RWPE1 (cell line): ENCODE measurements at regions not wholly inside any gene's neighbourhood (a gene's known extent, or its start where the extent isn't known, plus 50 kb on each side); places are given as distances from the start of the nearest gene placed in this dataset.

ENCODE experiments used
- CTCF ChIA-PET: fragments of 350-600 bp; sonication (Branson Sonifier 250); formaldehyde crosslinking; extraction: SDS; loops from one replicate; lab custom pipeline; 2021; lab: Yijun Ruan, JAX
- POLR2A ChIA-PET: fragments of 400-600 bp; formaldehyde crosslinking; extraction: SDS; loops from one replicate; lab custom pipeline; 2020; ENCODE audit warnings: antibody characterized with exemption; ENCODE audit not compliant: low non-redundant PET; lab: Yijun Ruan, JAX
- DNase-seq: peaks from one replicate; pipeline ENCODE4 v3.0.0; 2012; ENCODE audit warnings: low spot score
- H3K27ac ChIP-seq: fragments of 450-650 bp; 2 replicates; pipeline ENCODE4 v1.5.1; 2017
- CTCF ChIP-seq: fragments of 450-650 bp; conservative IDR thresholded peaks from 2 replicates; pipeline ENCODE4 v1.5.1; 2017; ENCODE audit warnings: low read depth, mild to moderate bottlenecking

GRCh38 chr12:124696693-124697476 lies 129.5 kb upstream of the NCOR2 start:
- POLR2A ChIA-PET, result no interaction called here
- DNase-seq, result no peak
- CTCF ChIA-PET, result interaction anchor here (0.7 kb wide), 1 partner anchor 24 kb away, joined by 3 read pairs; no protein-coding TSS in a partner anchor
- H3K27ac ChIP-seq, result peak overlapping the region; percentile 13; the same call in 1 of the 2 replicates
- no peak for TF ChIP-seq CTCF

- ChIA-PET POLR2A (no interaction called here), CTCF (interaction anchor here (0.6 kb wide), 1 partner anchor 794 kb away, joined by 3 read pairs; no protein-coding TSS in a partner anchor)
- TF ChIP-seq CTCF, result no peak
- no peak for DNase-seq
- H3K27ac ChIP-seq, result peak overlapping the region; percentile 84
Observed at GRCh38 chr12:124695861-124696260, 128.4 kb upstream of the NCOR2 start.

- DNase-seq, result peak; percentile 57
- no peak for TF ChIP-seq CTCF
- peak overlapping the region; percentile 84 for H3K27ac ChIP-seq
- ChIA-PET POLR2A (no interaction called here), CTCF (interaction anchor here (0.5 to 0.7 kb wide), 2 partner anchors 16 to 664 kb away, joined by 3 to 4 read pairs; no protein-coding TSS in a partner anchor)
Observed at GRCh38 chr12:124694846-124695497, 127.6 kb upstream of the NCOR2 start.

GRCh38 chr12:124694250-124694649 lies 126.8 kb upstream of the NCOR2 start:
- TF ChIP-seq CTCF, result no peak
- peak overlapping the region; percentile 84 for H3K27ac ChIP-seq
- POLR2A ChIA-PET, result no interaction called here
- CTCF ChIA-PET, result no interaction called here
- no peak for DNase-seq

- H3K27ac ChIP-seq, result no peak overlapping the region
- TF ChIP-seq CTCF, result no peak
- CTCF ChIA-PET, result no interaction called here
- POLR2A ChIA-PET, result no interaction called here
- no peak for DNase-seq
Observed at GRCh38 chr12:124693111-124693723, 125.8 kb upstream of the NCOR2 start.

- ChIA-PET CTCF (no interaction called here), POLR2A (no interaction called here)
- no peak for DNase-seq
- no peak overlapping the region for H3K27ac ChIP-seq
- TF ChIP-seq CTCF, result no peak
Observed at GRCh38 chr12:124692443-124692842, 125.0 kb upstream of the NCOR2 start.
